ENCODE measurements at regions not wholly inside any gene's neighbourhood (a gene's known extent, or its start where the extent isn't known, plus 50 kb on each side); places are given as distances from the start of the nearest gene placed in this dataset.

GRCh38 chr7:121449329-121449728, 53.2 kb upstream of the FAM3C start:
- TF ChIP-seq CEBPB (IDR thresholded peaks at IDR 0.05; ENCODE audit: low read depth): no peak
- peak in 2 of 3 experiments; percentile 18 to 30; a peak in 2 of 6 replicates for TF ChIP-seq CTCF (IDR thresholded peaks at IDR 0.05 in 2 of 3, conservative IDR thresholded peaks at IDR 0.05 in 1 of 3; ENCODE audit: borderline replicate concordance in 1 of 3, insufficient read depth in 1 of 3, low read depth in 2 of 3, low read length in 2 of 3)
- TF ChIP-seq ELF1 (IDR thresholded peaks at IDR 0.05; ENCODE audit: borderline replicate concordance, low read depth): no peak
- no peak for TF ChIP-seq TCF7L2 (IDR thresholded peaks at IDR 0.05; ENCODE audit: borderline replicate concordance, extremely low read depth, insufficient read depth, insufficient read length)
